OCI-LY3 (cell line): ENCODE measurements at regions not wholly inside any gene's neighbourhood (a gene's known extent, or its start where the extent isn't known, plus 50 kb on each side); places are given as distances from the start of the nearest gene placed in this dataset.

ENCODE experiments used
- H2AFZ ChIP-seq: fragments of 200-600, 300-600 bp; shearing (Covaris generic); 2 replicates; pipeline ENCODE4 v1.6.0; 2014; ENCODE audit warnings: antibody characterized with exemption, low read depth, low read length
- H3K27ac ChIP-seq: fragments of 200-600, 300-600 bp; sonication (generic); 2 replicates; pipeline ENCODE4 v1.5.1; 2014; ENCODE audit warnings: mild to moderate bottlenecking, low read length, moderate library complexity, mixed read lengths
- H3K27me3 ChIP-seq: fragments of 200-600, 300-600 bp; sonication (generic); 2 replicates; pipeline ENCODE4 v1.6.1; 2014; ENCODE audit warnings: low read depth, low read length, mixed read lengths
- H3K36me3 ChIP-seq: fragments of 200-600, 300-600 bp; sonication (generic); replicated peaks from 2 replicates; pipeline ENCODE3; 2014; ENCODE audit warnings: low read depth, low read length, mixed read lengths
- H3K4me1 ChIP-seq: fragments of 300-600, 200-600 bp; sonication (generic); 2 replicates; pipeline ENCODE4 v1.6.1; 2014; ENCODE audit warnings: low read length, mixed read lengths
- H3K4me2 ChIP-seq: fragments of 200-600, 300-600 bp; sonication (generic); 2 replicates; pipeline ENCODE4 v1.6.1; 2014; ENCODE audit warnings: low read length, mixed read lengths
- H3K4me3 ChIP-seq: fragments of 300-600, 200-600 bp; sonication (generic); 2 replicates; pipeline ENCODE4 v1.5.1; 2014; ENCODE audit warnings: antibody characterized with exemption, mild to moderate bottlenecking, low read length, moderate library complexity
- H3K79me2 ChIP-seq: fragments of 300-600, 200-600 bp; shearing (Covaris generic); 2 replicates; pipeline ENCODE4 v1.6.1; 2014; ENCODE audit warnings: mild to moderate bottlenecking, low read length, mixed read lengths
- H3K9ac ChIP-seq: fragments of 300-600, 200-600 bp; shearing (Covaris generic); 2 replicates; pipeline ENCODE4 v1.6.0; 2014; ENCODE audit warnings: mild to moderate bottlenecking, low read length, moderate library complexity
- H3K9me3 ChIP-seq: fragments of 200-600, 300-600 bp; shearing (Covaris generic); 2 replicates; pipeline ENCODE4 v1.6.1; 2014; ENCODE audit warnings: low read length, mixed read lengths; ENCODE audit not compliant: insufficient read depth
- H4K20me1 ChIP-seq: fragments of 200-600, 300-600 bp; sonication (generic); 2 replicates; pipeline ENCODE4 v1.6.1; 2016; ENCODE audit warnings: low read length, mixed read lengths; ENCODE audit not compliant: insufficient read depth
- CTCF ChIP-seq: fragments of 200-600, 300-600 bp; sonication (generic); IDR thresholded peaks from 2 replicates; pipeline ENCODE4 v1.5.1; 2014; ENCODE audit warnings: antibody characterized with exemption, low read length, low read depth
- EZH2phosphoT487 ChIP-seq: fragments of 200-600 bp; shearing (Covaris generic); IDR thresholded peaks from 2 replicates; pipeline ENCODE4 v1.6.1; 2018; ENCODE audit warnings: antibody characterized with exemption, mixed run types, low read depth

GRCh38 chr1:103341377-103341880, 184.1 kb upstream of the RNPC3 start:
- no peaks in the 10 kb centered on the region for H3K36me3 ChIP-seq
- H3K4me3 ChIP-seq, result peak overlapping the region; percentile 39; the same call in 1 of the 2 replicates
- no peaks in the 10 kb centered on the region for H3K9me3 ChIP-seq
- no peaks in the 10 kb centered on the region for H3K27me3 ChIP-seq
- H3K9ac ChIP-seq, result peak overlapping the region; percentile 50; the same call in 1 of the 2 replicates
- no peak overlapping the region for H2AFZ ChIP-seq
- peak overlapping the region; percentile 61 for H3K4me2 ChIP-seq
- TF ChIP-seq CTCF, result no peak
- no peak for TF ChIP-seq EZH2phosphoT487
- peak overlapping the region; percentile 89 for H3K27ac ChIP-seq
- H4K20me1 ChIP-seq, result no peaks in the 10 kb centered on the region
- no peaks in the 10 kb centered on the region for H3K79me2 ChIP-seq
- peaks cover 28% of the 10 kb centered on the region for H3K4me1 ChIP-seq

GRCh38 chr1:103337779-103338178, 187.7 kb upstream of the RNPC3 start:
- Histone ChIP-seq H3K9me3 (no peaks in the 10 kb centered on the region), H3K27ac (no peak overlapping the region), H3K4me3 (no peak overlapping the region), H3K27me3 (no peaks in the 10 kb centered on the region), H4K20me1 (no peaks in the 10 kb centered on the region), H3K79me2 (no peaks in the 10 kb centered on the region), H3K4me1 (peaks cover 28% of the 10 kb centered on the region), H3K4me2 (no peak overlapping the region), H2AFZ (no peak overlapping the region), H3K36me3 (no peaks in the 10 kb centered on the region), H3K9ac (no peak overlapping the region)
- no peak for TF ChIP-seq EZH2phosphoT487
- TF ChIP-seq CTCF, result no peak

- Histone ChIP-seq H3K79me2 (no peaks in the 10 kb centered on the region), H3K9me3 (no peaks in the 10 kb centered on the region), H2AFZ (no peak overlapping the region), H3K27me3 (no peaks in the 10 kb centered on the region), H3K4me3 (no peak overlapping the region), H3K4me2 (no peak overlapping the region), H3K27ac (no peak overlapping the region), H3K36me3 (no peaks in the 10 kb centered on the region), H4K20me1 (no peaks in the 10 kb centered on the region), H3K4me1 (peaks cover 16% of the 10 kb centered on the region), H3K9ac (no peak overlapping the region)
- TF ChIP-seq CTCF (no peak), EZH2phosphoT487 (no peak)
Measured at GRCh38 chr1:103336408-103336807, 189.1 kb upstream of the RNPC3 start.

GRCh38 chr1:103333141-103333540, 192.4 kb upstream of the RNPC3 start:
- H3K27me3 ChIP-seq, result no peaks in the 10 kb centered on the region
- no peak overlapping the region for H3K9ac ChIP-seq
- H3K79me2 ChIP-seq, result no peaks in the 10 kb centered on the region
- H3K9me3 ChIP-seq, result no peaks in the 10 kb centered on the region
- H3K4me3 ChIP-seq, result no peak overlapping the region
- H3K4me2 ChIP-seq, result no peak overlapping the region
- TF ChIP-seq EZH2phosphoT487 (no peak), CTCF (no peak)
- no peak overlapping the region for H3K27ac ChIP-seq
- no peaks in the 10 kb centered on the region for H3K36me3 ChIP-seq
- H2AFZ ChIP-seq, result no peak overlapping the region
- no peaks in the 10 kb centered on the region for H4K20me1 ChIP-seq
- no peaks in the 10 kb centered on the region for H3K4me1 ChIP-seq
